Psoas muscle (tissue), 7 donors: ENCODE measurements at regions not wholly inside any gene's neighbourhood (a gene's known extent, or its start where the extent isn't known, plus 50 kb on each side); places are given as distances from the start of the nearest gene placed in this dataset.
A peak's percentile ranks its signal among the peaks of the same experiment; 100 is the strongest.

Source experiments
- ATAC-seq, 4 donors: fragments of 200-7000 bp; cut with Tn5 transposase; one replicate each; pipeline ENCODE4 v1.9.1; 2020; ENCODE audit warnings: moderate library complexity in 3 of 4, mild to moderate bottlenecking in 2 of 4
- DNase-seq, 2 donors: peaks; one replicate each; pipeline ENCODE4 v3.0.0-alpha.2; 2020
- H3K27ac ChIP-seq: fragments of 200-600 bp; one replicate; pipeline ENCODE4 v1.8.0; 2022
- H3K27me3 ChIP-seq, 3 donors: fragments of 200-600 bp in 1 of 3; one replicate each; pipeline versions ENCODE4 v1.6.1 to v1.8.0; 2013 to 2022; ENCODE audit warnings: low read length in 2 of 3, mild to moderate bottlenecking in 2 of 3, moderate library complexity in 1 of 3; ENCODE audit not compliant: insufficient read depth in 3 of 3
- H3K36me3 ChIP-seq, 2 donors: fragments of 200-600 bp in 1 of 2; one replicate each; pipeline versions ENCODE4 v1.6.1 to v1.8.0; 2013 to 2022; ENCODE audit warnings: low read depth in 1 of 2, mild to moderate bottlenecking in 1 of 2, moderate library complexity in 1 of 2; ENCODE audit not compliant: insufficient read depth in 1 of 2
- H3K4me1 ChIP-seq: fragments of 200-600 bp; one replicate; pipeline ENCODE4 v1.8.0; 2022
- H3K4me3 ChIP-seq: fragments of 200-600 bp; one replicate; pipeline ENCODE4 v1.8.0; 2022; ENCODE audit warnings: mild to moderate bottlenecking
- H3K9me3 ChIP-seq: fragments of 200-600 bp; one replicate; pipeline ENCODE4 v1.8.0; 2022
- WGBS, 3 donors: extraction: QIAGEN DNeasy Blood & Tissue Kit; methylation state at CpG; one replicate each; pipeline versions ENCODE4 v1.1.6 to v1.1.7; 2013; 5-methylcytosine and 5-hydroxymethylcytosine counted together
- intact Hi-C, 2 donors: fragments of 100-400 bp; cut with DNase I; formaldehyde crosslinking; loops; one replicate each; pipeline versions ENCODE4 v1.11.0 to v1.14.2; 2022
- TF ChIP-seq, protein P1 (sequence below): fragments of 200-600 bp; IDR thresholded peaks from one replicate; pipeline ENCODE4 v1.8.0; 2022; ENCODE audit warnings: antibody characterized with exemption
- donor health status: healthy with polysubstance abuse.
- donor health status: DM: no; HTN: no; CAD: no; lungs with moderate emphysema.
- donor health status: Bipolar disorder and iron deficiency.
- donor health status: healthy.
- donor health status: DM: yes; HTN: yes; CAD: no.
- donor health status: DM: no; HTN: no; CAD: no.
- donor health status: DM: yes; HTN: yes; CAD: no.

DNA sequence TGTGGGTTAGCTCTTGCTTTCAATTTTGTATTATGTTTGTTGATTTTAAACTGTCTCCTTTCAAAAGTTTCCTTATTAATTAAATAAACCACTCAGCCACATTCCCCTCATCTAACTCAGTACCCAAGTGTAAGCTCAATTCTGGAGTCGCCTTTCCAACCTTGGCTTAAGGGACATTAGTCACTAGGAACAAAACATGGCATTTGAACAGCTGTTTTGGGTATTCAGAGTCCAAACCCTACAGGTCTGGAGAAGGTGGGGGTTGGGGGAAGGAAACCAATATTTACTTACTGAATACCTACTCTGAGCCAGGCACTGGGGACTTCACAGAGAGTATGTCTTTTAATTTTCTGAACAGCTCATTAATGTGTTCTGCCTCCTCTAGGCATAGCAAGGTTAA, 117.2 kb upstream of the JUN start:
- WGBS, 3 donors = 19 to 61% (median 30%) methylated on average over 1 of the region's 1 CpG
- intact Hi-C loops = loop anchor here (5.0 to 10.0 kb wide), 6 partner anchors 84 to 794 kb away; partner anchors contain the start of genes FGGY (in 1 of the 2) and JUN (in 1 of the 2)
- Histone ChIP-seq H3K36me3 (no peaks in the 10 kb centered on the region), H3K27me3 (no peaks in the 10 kb centered on the region), H3K4me1 (peaks cover 73% of the 10 kb centered on the region), H3K9me3 (no peaks in the 10 kb centered on the region), H3K4me3 (no peak overlapping the region), H3K27ac (peak overlapping the region; percentile 95)
- TF ChIP-seq, protein P1, sequence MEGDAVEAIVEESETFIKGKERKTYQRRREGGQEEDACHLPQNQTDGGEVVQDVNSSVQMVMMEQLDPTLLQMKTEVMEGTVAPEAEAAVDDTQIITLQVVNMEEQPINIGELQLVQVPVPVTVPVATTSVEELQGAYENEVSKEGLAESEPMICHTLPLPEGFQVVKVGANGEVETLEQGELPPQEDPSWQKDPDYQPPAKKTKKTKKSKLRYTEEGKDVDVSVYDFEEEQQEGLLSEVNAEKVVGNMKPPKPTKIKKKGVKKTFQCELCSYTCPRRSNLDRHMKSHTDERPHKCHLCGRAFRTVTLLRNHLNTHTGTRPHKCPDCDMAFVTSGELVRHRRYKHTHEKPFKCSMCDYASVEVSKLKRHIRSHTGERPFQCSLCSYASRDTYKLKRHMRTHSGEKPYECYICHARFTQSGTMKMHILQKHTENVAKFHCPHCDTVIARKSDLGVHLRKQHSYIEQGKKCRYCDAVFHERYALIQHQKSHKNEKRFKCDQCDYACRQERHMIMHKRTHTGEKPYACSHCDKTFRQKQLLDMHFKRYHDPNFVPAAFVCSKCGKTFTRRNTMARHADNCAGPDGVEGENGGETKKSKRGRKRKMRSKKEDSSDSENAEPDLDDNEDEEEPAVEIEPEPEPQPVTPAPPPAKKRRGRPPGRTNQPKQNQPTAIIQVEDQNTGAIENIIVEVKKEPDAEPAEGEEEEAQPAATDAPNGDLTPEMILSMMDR = no peak
- DNase-seq = no peak
- ATAC-seq = peak in 2 of 4 donors; percentile 19 to 41

DNA sequence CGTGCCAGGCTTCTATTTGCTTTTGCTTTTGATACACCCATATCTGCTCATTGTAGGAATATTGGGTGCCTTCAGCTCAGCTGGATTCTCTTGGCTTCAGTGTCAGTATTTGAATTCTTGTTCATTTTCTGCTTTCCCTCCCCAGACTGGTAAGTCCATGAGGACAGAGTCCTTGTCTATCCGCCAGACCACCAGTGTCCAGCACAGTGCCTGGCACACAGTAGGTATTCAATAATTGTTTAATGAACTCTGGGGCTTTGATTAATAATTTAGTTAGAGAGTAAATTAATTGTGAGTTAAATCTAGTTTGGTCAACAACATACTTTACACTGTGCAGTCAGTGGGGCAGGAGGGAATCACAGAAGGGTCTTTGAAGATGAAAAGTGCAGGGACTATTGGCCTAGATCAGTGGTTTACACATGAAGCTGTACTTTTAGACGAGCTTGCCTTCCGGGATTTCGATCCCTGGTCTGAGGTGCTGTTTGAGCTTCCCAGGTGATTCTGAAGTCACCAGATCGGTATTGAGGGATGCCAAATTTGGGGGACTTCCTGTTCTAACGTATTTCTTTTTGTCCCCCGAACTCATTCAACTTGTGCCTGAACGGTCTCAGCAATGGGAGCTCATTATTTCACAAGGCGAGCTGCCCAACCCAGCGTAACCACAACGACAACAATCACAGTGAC, 119.1 kb upstream of the JUN start:
- H3K36me3 ChIP-seq = no peaks in the 10 kb centered on the region
- H3K27me3 ChIP-seq = no peaks in the 10 kb centered on the region
- H3K9me3 ChIP-seq = no peaks in the 10 kb centered on the region
- 17 to 28% (median 19%) methylated on average over 12 of the region's 12 CpGs for WGBS, 3 donors
- peaks cover 60% of the 10 kb centered on the region for H3K4me1 ChIP-seq
- peak overlapping the region; percentile 72 for H3K4me3 ChIP-seq
- peak in 1 of 4 donors; percentile 41 for ATAC-seq
- intact Hi-C loops = loop anchor here (2.0 to 10.0 kb wide), 7 partner anchors 86 to 792 kb away; partner anchors contain the start of genes JUN (in 2 of the 2) and FGGY (in 1 of the 2)
- TF ChIP-seq, protein P1 = no peak
- peak overlapping the region; percentile 95 for H3K27ac ChIP-seq
- no peak for DNase-seq

DNA sequence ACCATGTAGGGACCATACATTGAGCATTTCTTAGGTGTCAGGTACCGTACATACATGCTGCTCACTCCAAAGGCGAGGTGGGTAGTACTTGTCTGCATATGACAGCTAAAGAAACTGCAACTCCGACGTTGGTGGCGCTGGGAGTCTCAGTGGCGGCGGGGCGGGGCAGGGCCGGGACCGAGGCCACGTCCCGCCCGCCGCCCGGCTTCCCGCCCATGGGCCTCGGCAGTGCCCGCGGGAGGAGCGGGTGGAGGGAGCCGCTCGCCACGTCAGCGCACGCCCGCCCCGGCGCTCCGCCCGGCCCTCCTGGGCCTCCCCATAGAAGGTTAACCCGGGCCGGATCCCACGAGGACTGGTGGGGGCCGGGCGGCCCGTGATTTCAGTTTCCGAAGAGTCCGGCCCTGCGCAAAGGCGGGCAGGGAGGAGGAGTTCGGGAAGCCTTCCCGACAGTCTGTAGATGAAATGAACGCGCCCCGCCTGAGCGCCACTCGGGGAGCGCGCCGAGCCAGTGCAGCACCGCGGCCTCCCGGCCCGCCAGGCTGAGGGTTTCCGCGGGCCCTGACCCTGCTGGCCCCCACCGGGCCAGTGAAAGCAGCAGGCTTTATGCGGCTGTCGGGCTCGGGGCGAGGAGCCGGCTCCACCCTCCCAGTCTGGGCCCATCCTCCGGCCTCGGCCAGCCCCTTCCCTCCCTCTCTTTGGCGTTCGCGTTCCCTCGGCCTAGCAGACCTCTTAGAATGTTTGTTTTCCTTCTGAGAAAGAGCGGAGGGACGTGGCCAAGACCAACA, 119.9 kb upstream of the JUN start:
- Histone ChIP-seq H3K27ac (peak overlapping the region; percentile 95), H3K27me3 (no peaks in the 10 kb centered on the region), H3K36me3 (no peaks in the 10 kb centered on the region), H3K9me3 (no peaks in the 10 kb centered on the region), H3K4me1 (peaks cover 59% of the 10 kb centered on the region), H3K4me3 (peak overlapping the region; percentile 72)
- DNase-seq (peak; percentile 95 to 97), ATAC-seq (peak; percentile 90 to 94 (median 92))
- TF ChIP-seq, protein P1 = no peak
- 0 to 2% (median 1%) methylated on average over 53 to 70 of the region's 70 CpGs for WGBS, 3 donors
- intact Hi-C loops = loop anchor here (2.0 to 10.0 kb wide), 7 partner anchors 86 to 791 kb away; partner anchors contain the start of genes JUN (in 2 of the 2) and FGGY (in 1 of the 2)

DNA sequence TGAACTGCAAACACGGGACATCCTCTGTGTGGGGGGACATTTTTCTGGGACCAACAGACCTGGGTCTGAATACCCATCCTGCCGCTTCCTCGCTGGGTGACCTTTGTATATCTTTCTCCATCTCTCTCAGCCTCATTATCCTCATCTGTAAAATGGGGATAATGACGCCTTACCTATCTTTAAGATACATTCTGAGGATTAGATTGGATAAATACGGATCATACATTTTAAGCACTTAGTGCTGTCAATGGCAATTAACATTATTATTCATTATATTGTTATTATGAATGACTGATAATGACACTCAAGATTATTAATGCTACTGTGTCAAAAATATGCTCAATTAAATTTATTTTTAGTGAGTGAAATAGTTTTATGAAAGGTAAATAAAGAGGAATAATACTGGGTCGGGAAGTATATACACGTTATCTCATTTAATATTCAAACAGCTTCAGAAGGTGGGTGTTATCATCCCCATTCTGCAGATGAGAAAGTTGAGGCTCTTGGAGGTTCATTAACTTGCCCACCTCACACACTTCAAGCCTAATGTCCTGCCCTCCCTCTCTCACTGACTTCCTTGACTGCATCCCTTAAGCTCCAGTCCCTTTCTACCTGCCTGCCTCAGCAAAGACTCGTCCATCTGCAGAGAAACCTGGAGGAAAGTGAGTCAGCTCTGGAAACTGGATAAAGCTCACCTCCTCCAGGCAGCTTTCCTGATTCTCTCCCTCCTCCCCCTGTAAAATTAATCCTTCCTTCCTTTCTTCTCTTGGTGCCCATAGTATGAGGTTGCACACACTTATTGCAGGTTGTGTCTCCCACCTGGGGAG, 120.7 kb upstream of the JUN start:
- Histone ChIP-seq H3K27ac (peak overlapping the region; percentile 95), H3K27me3 (no peaks in the 10 kb centered on the region), H3K4me1 (peaks cover 59% of the 10 kb centered on the region), H3K36me3 (no peaks in the 10 kb centered on the region), H3K9me3 (no peaks in the 10 kb centered on the region), H3K4me3 (peak overlapping the region; percentile 72)
- intact Hi-C loops = loop anchor here (5.0 to 10.0 kb wide), 6 partner anchors 87 to 790 kb away; partner anchors contain the start of genes FGGY (in 1 of the 2) and JUN (in 1 of the 2)
- TF ChIP-seq, protein P1 = no peak
- 63 to 74% (median 70%) methylated on average over 8 of the region's 8 CpGs for WGBS, 3 donors
- DNase-seq (no peak), ATAC-seq (no peak)
